Nucleus accumbens (tissue), 56 donors: ENCODE measurements at regions not wholly inside any gene's neighbourhood (a gene's known extent, or its start where the extent isn't known, plus 50 kb on each side); places are given as distances from the start of the nearest gene placed in this dataset.
"Not testable (repeated sequence)": the region's sequence is repeated elsewhere in the genome, so short reads cannot be mapped to it uniquely, and the experiment has no call there.

Experiments
- DNase-seq, 56 donors: peaks; one replicate each; lab custom pipeline; 2025; lab: John Stamatoyannopoulos, UW

GRCh38 chr15:92751528-92751927 is 96.0 kb upstream of the FAM174B start:
- no peak for DNase-seq

- DNase-seq = no peak
These were observed 98.0 kb upstream of the FAM174B start for GRCh38 chr15:92753591-92753990.

GRCh38 chr15:92763459-92763858 is 107.9 kb upstream of the FAM174B start:
- no peak for DNase-seq

- DNase-seq = not testable (repeated sequence)
These were observed 112.6 kb upstream of the FAM174B start for GRCh38 chr15:92768131-92768530.

GRCh38 chr15:92770641-92771040 is 115.1 kb upstream of the FAM174B start:
- no peak for DNase-seq

- DNase-seq = no peak
These were observed 116.5 kb upstream of the FAM174B start for GRCh38 chr15:92772061-92772460.

GRCh38 chr15:92772626-92773244 is 117.2 kb upstream of the FAM174B start:
- no peak for DNase-seq

- DNase-seq = no peak
These were observed 117.8 kb upstream of the FAM174B start for GRCh38 chr15:92773340-92773739.

- DNase-seq = no peak
These were observed 120.2 kb upstream of the CHD2 start for GRCh38 chr15:92779874-92780273.

- peak in 28 of 56 donors; percentile 3 to 81 (median 32) for DNase-seq
These were observed 119.3 kb upstream of the CHD2 start for GRCh38 chr15:92780843-92781242.

- no peak for DNase-seq
These were observed 118.1 kb upstream of the CHD2 start for GRCh38 chr15:92781925-92782453.

- no peak for DNase-seq
These were observed 113.0 kb upstream of the CHD2 start for GRCh38 chr15:92787116-92787515.

GRCh38 chr15:92788196-92788595 is 111.9 kb upstream of the CHD2 start:
- DNase-seq = no peak

GRCh38 chr15:92788793-92789192 is 111.3 kb upstream of the CHD2 start:
- DNase-seq = not testable (repeated sequence)

GRCh38 chr15:92796161-92796611 is 103.9 kb upstream of the CHD2 start:
- no peak for DNase-seq

- DNase-seq = peak in 5 of 56 donors; percentile 2 to 69 (median 24)
These were observed 102.7 kb upstream of the CHD2 start for GRCh38 chr15:92797168-92798052.

GRCh38 chr15:92800013-92800412 is 100.1 kb upstream of the CHD2 start:
- no peak for DNase-seq

GRCh38 chr15:92800416-92801055 is 99.6 kb upstream of the CHD2 start:
- DNase-seq = not testable (repeated sequence)

GRCh38 chr15:92801056-92801773 is 98.9 kb upstream of the CHD2 start:
- not testable (repeated sequence) for DNase-seq

- DNase-seq = no peak
These were observed 98.2 kb upstream of the CHD2 start for GRCh38 chr15:92801774-92802464.
